Endothelial cell of umbilical vein (primary cell): ENCODE measurements at regions not wholly inside any gene's neighbourhood (a gene's known extent, or its start where the extent isn't known, plus 50 kb on each side); places are given as distances from the start of the nearest gene placed in this dataset.

ENCODE experiments used
- BruUV-seq: library from RNA; stranded (reverse); fragments of 400-500 nt; replicated peaks from 2 replicates; lab custom pipeline; 2021; lab: Mats Ljungman, UMichigan
- CTCF ChIA-PET: fragments of 300-600, 350-600 bp; sonication (Branson Sonifier 250); formaldehyde crosslinking; loops from one replicate; lab custom pipeline; 2021; ENCODE audit warnings: antibody characterized with exemption, inconsistent platforms; lab: Charles Lee
- POLR2A ChIA-PET: fragments of 300-600, 350-600 bp; sonication (Branson Sonifier 250); formaldehyde crosslinking; loops from one replicate; lab custom pipeline; 2021; ENCODE audit warnings: antibody characterized with exemption, inconsistent platforms; lab: Charles Lee
- DNase-seq: peaks from one replicate; pipeline ENCODE4 v3.0.0-alpha.2; 2011; ENCODE audit warnings: low read depth, low spot score
- FAIRE-seq: peaks from 2 replicates; lab custom pipeline; 2011; peaks lifted over from hg19 to GRCh38; lab: Jason Lieb, UNC
- H2AFZ ChIP-seq: 2 replicates; pipeline ENCODE4 v1.6.0; 2012; ENCODE audit warnings: low read depth, low read length, control low read depth, inconsistent platforms
- H3K27ac ChIP-seq: 2 replicates; pipeline ENCODE4 v1.5.1; 2011; ENCODE audit warnings: low read depth, mild to moderate bottlenecking, control low read depth, low read length, moderate library complexity; ENCODE audit not compliant: insufficient read depth
- H3K27me3 ChIP-seq, 2 experiments: 2 replicates each; pipeline versions ENCODE4 v1.6.0 to v1.6.1; 2011; ENCODE audit warnings: low read length in 2 of 2, mixed read lengths in 1 of 2; ENCODE audit not compliant: control insufficient read depth in 2 of 2, insufficient read depth in 2 of 2
- H3K36me3 ChIP-seq, 2 experiments: 2 replicates in 1 of 2; 3 replicates in 1 of 2; pipeline ENCODE4 v1.5.1; 2011; ENCODE audit warnings: low read length in 2 of 2, mild to moderate bottlenecking in 1 of 2, moderate library complexity in 1 of 2; ENCODE audit not compliant: control insufficient read depth in 2 of 2, insufficient read depth in 2 of 2; ENCODE audit errors: extremely low read depth in 1 of 2
- H3K4me1 ChIP-seq: 3 replicates; pipeline ENCODE4 v1.5.1; 2011; ENCODE audit warnings: mild to moderate bottlenecking, low read length; ENCODE audit not compliant: control insufficient read depth, insufficient read depth; ENCODE audit errors: extremely low read depth
- H3K4me2 ChIP-seq: 2 replicates; pipeline ENCODE4 v1.6.1; 2011; ENCODE audit warnings: low read length, control low read depth, mixed read lengths; ENCODE audit not compliant: insufficient read depth
- H3K4me3 ChIP-seq, 3 experiments: fragments of 200-600 bp in 1 of 3; sonication (generic), shearing (Covaris generic) in 1 of 3; replicated peaks in 1 of 3; 2 replicates each; pipeline ENCODE4 v1.5.1; 2011 to 2016; ENCODE audit warnings: control low read depth in 3 of 3, low read length in 3 of 3, mild to moderate bottlenecking in 2 of 3, inconsistent platforms in 1 of 3, low read depth in 1 of 3, moderate library complexity in 1 of 3; ENCODE audit not compliant: insufficient read depth in 1 of 3
- H3K79me2 ChIP-seq: 2 replicates; pipeline ENCODE4 v1.6.0; 2012; ENCODE audit warnings: low read length, inconsistent platforms; ENCODE audit not compliant: control insufficient read depth, insufficient read depth
- H3K9ac ChIP-seq: replicated peaks from 2 replicates; pipeline ENCODE3; 2011; ENCODE audit warnings: low read length, control low read depth; ENCODE audit not compliant: insufficient read depth; ENCODE audit errors: extremely low read depth
- H3K9me1 ChIP-seq: replicated peaks from 3 replicates; pipeline ENCODE4 v1.6.0; 2011; ENCODE audit warnings: mild to moderate bottlenecking, low read length; ENCODE audit not compliant: control insufficient read depth, insufficient read depth; ENCODE audit errors: extremely low read depth
- H3K9me3 ChIP-seq: replicated peaks from 2 replicates; pipeline ENCODE4 v1.5.1; 2012; ENCODE audit warnings: low read length, inconsistent platforms; ENCODE audit not compliant: control insufficient read depth, insufficient read depth
- H4K20me1 ChIP-seq: replicated peaks from 2 replicates; pipeline ENCODE3; 2011; ENCODE audit warnings: mild to moderate bottlenecking, low read length; ENCODE audit not compliant: control insufficient read depth, insufficient read depth; ENCODE audit errors: extremely low read depth
- CTCF ChIP-seq, 2 donors: IDR thresholded peaks; 1 replicate in 1 of 2; 2 replicates in 1 of 2; pipeline ENCODE4 v1.5.1; 2011; ENCODE audit warnings: low read length in 2 of 2, mild to moderate bottlenecking in 2 of 2, moderate library complexity in 2 of 2, control low read depth in 1 of 2, inconsistent platforms in 1 of 2, low read depth in 1 of 2; ENCODE audit not compliant: insufficient read depth in 1 of 2; ENCODE audit errors: extremely low read depth in 1 of 2
- EZH2 ChIP-seq: IDR thresholded peaks from 2 replicates; pipeline ENCODE4 v1.6.1; 2012; ENCODE audit warnings: borderline replicate concordance, low read depth, mild to moderate bottlenecking, moderate library complexity, low read length, inconsistent platforms; ENCODE audit not compliant: severe bottlenecking
- FOS ChIP-seq: IDR thresholded peaks from 2 replicates; pipeline ENCODE4 v1.6.1; 2011; ENCODE audit warnings: mild to moderate bottlenecking, low read length, moderate library complexity, borderline replicate concordance; ENCODE audit not compliant: insufficient read depth
- GATA2 ChIP-seq: IDR thresholded peaks from 2 replicates; pipeline ENCODE4 v1.7.0; 2011; ENCODE audit warnings: low read depth, mild to moderate bottlenecking, moderate library complexity, mixed read lengths, low read length; ENCODE audit not compliant: insufficient read length, insufficient read depth
- JUN ChIP-seq: IDR thresholded peaks from 2 replicates; pipeline ENCODE4 v1.6.1; 2011; ENCODE audit warnings: borderline replicate concordance, low read depth; ENCODE audit not compliant: insufficient read length, insufficient read depth
- MAX ChIP-seq: IDR thresholded peaks from 2 replicates; pipeline ENCODE4 v1.6.1; 2011; ENCODE audit not compliant: insufficient read depth, insufficient read length
- MYC ChIP-seq: IDR thresholded peaks from one replicate; pipeline ENCODE4 v1.6.1; 2011; ENCODE audit warnings: mild to moderate bottlenecking, low read depth, low read length
- POLR2A ChIP-seq: IDR thresholded peaks from 2 replicates; pipeline ENCODE4 v1.6.1; 2012; ENCODE audit warnings: low read depth, mild to moderate bottlenecking, control low read depth, low read length
- POLR2AphosphoS5 ChIP-seq: IDR thresholded peaks from 2 replicates; pipeline ENCODE4 v1.6.1; 2012; ENCODE audit warnings: low read depth, mild to moderate bottlenecking, control low read depth, low read length, moderate library complexity; ENCODE audit not compliant: insufficient read depth
- dilution Hi-C: fragments of 300-500 bp; cut with MboI; formaldehyde crosslinking; loops from one replicate; pipeline ENCODE4 v1.15.0; 2019; ENCODE audit warnings: low sequenced_read_pairs; ENCODE audit not compliant: extremely low pct_ligation_motif_present
- intact Hi-C: fragments of 100-400 bp; cut with micrococcal nuclease; formaldehyde crosslinking; loops from one replicate; pipeline ENCODE4 v1.10.0; 2022

GRCh38 chr6:72521684-72522083, 100.2 kb upstream of the KCNQ5 start:
- no TSS peak for BruUV-seq
- DNase-seq (no peak), FAIRE-seq (no peak)
- no peak overlapping the region for H2AFZ ChIP-seq
- intact Hi-C loops = no loop called here
- no peak overlapping the region for H3K4me2 ChIP-seq
- no peak overlapping the region for H3K4me3 ChIP-seq
- no peaks in the 10 kb centered on the region for H3K4me1 ChIP-seq
- H3K79me2 ChIP-seq = no peaks in the 10 kb centered on the region
- no peaks in the 10 kb centered on the region for H3K27me3 ChIP-seq
- TF ChIP-seq CTCF (IDR thresholded peaks at IDR 0.05; ENCODE audit: extremely low read depth in 1 of 2, insufficient read depth in 1 of 2, low read depth in 1 of 2, low read length in 2 of 2) = no peak
- TF ChIP-seq MYC = no peak
- no peak for TF ChIP-seq EZH2
- no peak for TF ChIP-seq MAX
- TF ChIP-seq GATA2 = no peak
- no peak for TF ChIP-seq POLR2A
- TF ChIP-seq POLR2AphosphoS5 = no peak
- TF ChIP-seq FOS = no peak
- TF ChIP-seq JUN = no peak
- H3K9me1 ChIP-seq = no peaks in the 10 kb centered on the region
- dilution Hi-C loops = no loop called here
- no peak overlapping the region for H3K9ac ChIP-seq
- H3K27ac ChIP-seq = no peak overlapping the region
- H4K20me1 ChIP-seq = no peaks in the 10 kb centered on the region
- POLR2A ChIA-PET = no interaction called here
- H3K36me3 ChIP-seq = no peaks in the 10 kb centered on the region
- no peaks in the 10 kb centered on the region for H3K9me3 ChIP-seq
- CTCF ChIA-PET = no interaction called here
